Vagina (tissue), 2 donors: ENCODE measurements at regions not wholly inside any gene's neighbourhood (a gene's known extent, or its start where the extent isn't known, plus 50 kb on each side); places are given as distances from the start of the nearest gene placed in this dataset.

ENCODE experiments used
- DNase-seq, 2 donors: peaks; one replicate each; pipeline ENCODE4 v3.0.0-alpha.2; 2017; ENCODE audit errors: extremely low spot score in 2 of 2
- H3K27ac ChIP-seq: fragments of 200-600 bp; sonication (generic); one replicate; pipeline ENCODE4 v1.5.1; 2019
- H3K27me3 ChIP-seq: fragments of 200-600 bp; sonication (generic); one replicate; pipeline ENCODE4 v1.5.1; 2019
- H3K36me3 ChIP-seq, 2 donors: fragments of 200-600 bp; sonication (generic); one replicate each; pipeline ENCODE4 v1.5.1; 2017 to 2019
- H3K4me1 ChIP-seq: fragments of 200-600 bp; sonication (generic); one replicate; pipeline ENCODE4 v1.5.1; 2019
- H3K4me3 ChIP-seq, 2 donors: fragments of 200-600 bp; sonication (generic); 1 replicate in 1 of 2; 2 replicates in 1 of 2; pipeline ENCODE4 v1.5.1; 2016 to 2019
- H3K9me3 ChIP-seq: fragments of 200-600 bp; sonication (generic); one replicate; pipeline ENCODE4 v1.5.1; 2019
- CTCF ChIP-seq, 3 experiments: fragments of 450-650 bp in 2 of 3; fragments of 200-600 bp in 1 of 3; sonication (generic) in 1 of 3; IDR thresholded peaks; one replicate each; pipeline ENCODE4 v1.5.1; 2017 to 2019; ENCODE audit warnings: antibody characterized with exemption in 3 of 3, mild to moderate bottlenecking in 2 of 3, moderate library complexity in 2 of 3
- POLR2A ChIP-seq, 2 donors: fragments of 450-650 bp; IDR thresholded peaks; one replicate each; pipeline ENCODE4 v1.6.1; 2017; ENCODE audit warnings: antibody characterized with exemption in 2 of 2, mild to moderate bottlenecking in 2 of 2, moderate library complexity in 2 of 2
- POLR2AphosphoS5 ChIP-seq, 2 donors: sonication (generic); formaldehyde crosslinking; IDR thresholded peaks; one replicate each; pipeline ENCODE4 v1.9.0; 2017; ENCODE audit warnings: antibody characterized with exemption in 2 of 2, mild to moderate bottlenecking in 2 of 2, low read depth in 1 of 2; ENCODE audit not compliant: insufficient read depth in 1 of 2
- intact Hi-C: fragments of 100-400 bp; cut with DNase I; formaldehyde crosslinking; loops from one replicate; pipeline ENCODE4 v1.15.1; 2023

GRCh38 chr2:239751679-239752355 lies 273.3 kb downstream of the NDUFA10 start:
- no peak for DNase-seq
- no peak overlapping the region for H3K27ac ChIP-seq
- no peaks in the 10 kb centered on the region for H3K36me3 ChIP-seq
- no peaks in the 10 kb centered on the region for H3K27me3 ChIP-seq
- no peak overlapping the region for H3K4me3 ChIP-seq
- intact Hi-C loops = no loop called here
- peaks cover 5% of the 10 kb centered on the region for H3K4me1 ChIP-seq
- H3K9me3 ChIP-seq = no peaks in the 10 kb centered on the region
- TF ChIP-seq CTCF (IDR thresholded peaks at IDR 0.05) (no peak), POLR2A (IDR thresholded peaks at IDR 0.05) (no peak), POLR2AphosphoS5 (IDR thresholded peaks at IDR 0.05; ENCODE audit: insufficient read depth in 1 of 2, low read depth in 1 of 2) (no peak)

- H3K36me3 ChIP-seq = no peaks in the 10 kb centered on the region
- no peak overlapping the region for H3K4me3 ChIP-seq
- no peak overlapping the region for H3K27ac ChIP-seq
- intact Hi-C loops = no loop called here
- no peak for TF ChIP-seq POLR2AphosphoS5 (IDR thresholded peaks at IDR 0.05; ENCODE audit: insufficient read depth in 1 of 2, low read depth in 1 of 2)
- TF ChIP-seq POLR2A (IDR thresholded peaks at IDR 0.05) = no peak
- no peak for TF ChIP-seq CTCF (IDR thresholded peaks at IDR 0.05)
- no peak for DNase-seq
- H3K4me1 ChIP-seq = no peaks in the 10 kb centered on the region
- no peaks in the 10 kb centered on the region for H3K27me3 ChIP-seq
- no peaks in the 10 kb centered on the region for H3K9me3 ChIP-seq
Measured at GRCh38 chr2:239750929-239751678, 274.0 kb downstream of the NDUFA10 start.

- Histone ChIP-seq H3K4me3 (no peak overlapping the region), H3K4me1 (no peaks in the 10 kb centered on the region), H3K27ac (no peak overlapping the region), H3K9me3 (no peaks in the 10 kb centered on the region), H3K27me3 (no peaks in the 10 kb centered on the region), H3K36me3 (no peaks in the 10 kb centered on the region)
- intact Hi-C loops = no loop called here
- no peak for DNase-seq
- TF ChIP-seq POLR2A (IDR thresholded peaks at IDR 0.05) (no peak), CTCF (IDR thresholded peaks at IDR 0.05) (no peak), POLR2AphosphoS5 (IDR thresholded peaks at IDR 0.05; ENCODE audit: insufficient read depth in 1 of 2, low read depth in 1 of 2) (no peak)
Measured at GRCh38 chr2:239750045-239750835, 274.9 kb downstream of the NDUFA10 start.

- Histone ChIP-seq H3K4me1 (no peaks in the 10 kb centered on the region), H3K9me3 (no peaks in the 10 kb centered on the region), H3K27me3 (no peaks in the 10 kb centered on the region), H3K4me3 (no peak overlapping the region), H3K27ac (no peak overlapping the region), H3K36me3 (no peaks in the 10 kb centered on the region)
- DNase-seq = no peak
- TF ChIP-seq POLR2A (IDR thresholded peaks at IDR 0.05) (no peak), CTCF (IDR thresholded peaks at IDR 0.05) (no peak), POLR2AphosphoS5 (IDR thresholded peaks at IDR 0.05; ENCODE audit: insufficient read depth in 1 of 2, low read depth in 1 of 2) (no peak)
- intact Hi-C loops = no loop called here
Measured at GRCh38 chr2:239749272-239749873, 275.8 kb downstream of the NDUFA10 start.
